Chondrocyte (in vitro differentiated cells): ENCODE measurements at regions not wholly inside any gene's neighbourhood (a gene's known extent, or its start where the extent isn't known, plus 50 kb on each side); places are given as distances from the start of the nearest gene placed in this dataset.

ENCODE experiments used
- DNase-seq: peaks from one replicate; pipeline ENCODE4 v3.0.0; 2021; ENCODE audit warnings: mixed read lengths, low spot score
- H3K27ac Mint-ChIP-seq: one replicate; pipeline ENCODE4 v1.8.0; 2021; ENCODE audit warnings: mild to moderate bottlenecking, moderate library complexity, mixed read lengths; ENCODE audit not compliant: unreplicated experiment
- H3K27me3 Mint-ChIP-seq: 2 replicates; pipeline ENCODE4 v1.8.0; 2021; ENCODE audit warnings: low read depth, mixed read lengths
- H3K36me3 Mint-ChIP-seq: 2 replicates; pipeline ENCODE4 v1.8.0; 2021; ENCODE audit warnings: low read depth, mixed read lengths
- H3K4me1 Mint-ChIP-seq: 2 replicates; pipeline ENCODE4 v1.8.0; 2021; ENCODE audit warnings: low read depth, mild to moderate bottlenecking, mixed read lengths
- H3K4me3 Mint-ChIP-seq: one replicate; pipeline ENCODE4 v1.8.0; 2021; ENCODE audit warnings: mild to moderate bottlenecking, moderate library complexity, mixed read lengths; ENCODE audit not compliant: unreplicated experiment
- H3K9me3 Mint-ChIP-seq: 2 replicates; pipeline ENCODE4 v1.8.0; 2021; ENCODE audit warnings: low read depth, mixed read lengths
- CTCF ChIP-seq: fragments of 200-600 bp; sonication (generic); IDR thresholded peaks from 2 replicates; pipeline ENCODE4 v1.5.0; 2021; ENCODE audit warnings: antibody characterized with exemption, mild to moderate bottlenecking, moderate library complexity

DNA sequence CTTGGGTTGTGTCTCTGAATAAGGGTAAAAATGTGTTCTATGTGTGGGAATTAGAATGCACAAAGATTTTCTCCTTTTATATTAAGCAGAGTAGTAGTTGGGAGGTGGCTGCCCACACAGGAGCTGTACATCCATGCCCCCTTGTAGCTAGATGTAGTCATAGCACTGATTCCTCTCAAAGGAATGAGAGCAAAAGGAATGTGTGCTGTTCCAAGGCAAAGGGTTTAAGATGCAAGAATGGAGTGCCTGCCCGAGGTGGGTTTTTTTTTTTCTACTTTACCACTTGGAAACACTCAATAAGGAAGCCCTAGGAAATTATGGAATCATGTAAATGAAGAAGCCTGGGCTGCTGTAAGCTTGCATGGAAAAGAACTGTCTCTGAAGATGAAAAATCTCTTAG lies 2183.2 kb upstream of the AGA start:
- no peaks in the 10 kb centered on the region for H3K36me3 Mint-ChIP-seq
- no peak for DNase-seq
- H3K9me3 Mint-ChIP-seq = no peaks in the 10 kb centered on the region
- H3K4me1 Mint-ChIP-seq = peaks cover 18% of the 10 kb centered on the region
- peak; percentile 63 for TF ChIP-seq CTCF
- H3K4me3 Mint-ChIP-seq = no peak overlapping the region
- peak overlapping the region; percentile 91 for H3K27ac Mint-ChIP-seq
- no peaks in the 10 kb centered on the region for H3K27me3 Mint-ChIP-seq

GRCh38 chr4:179626687-179627086 lies 2184.4 kb upstream of the AGA start:
- no peaks in the 10 kb centered on the region for H3K27me3 Mint-ChIP-seq
- TF ChIP-seq CTCF = peak; percentile 13
- H3K9me3 Mint-ChIP-seq = no peaks in the 10 kb centered on the region
- no peak overlapping the region for H3K27ac Mint-ChIP-seq
- peaks cover 23% of the 10 kb centered on the region for H3K4me1 Mint-ChIP-seq
- no peak overlapping the region for H3K4me3 Mint-ChIP-seq
- H3K36me3 Mint-ChIP-seq = no peaks in the 10 kb centered on the region
- no peak for DNase-seq

DNA sequence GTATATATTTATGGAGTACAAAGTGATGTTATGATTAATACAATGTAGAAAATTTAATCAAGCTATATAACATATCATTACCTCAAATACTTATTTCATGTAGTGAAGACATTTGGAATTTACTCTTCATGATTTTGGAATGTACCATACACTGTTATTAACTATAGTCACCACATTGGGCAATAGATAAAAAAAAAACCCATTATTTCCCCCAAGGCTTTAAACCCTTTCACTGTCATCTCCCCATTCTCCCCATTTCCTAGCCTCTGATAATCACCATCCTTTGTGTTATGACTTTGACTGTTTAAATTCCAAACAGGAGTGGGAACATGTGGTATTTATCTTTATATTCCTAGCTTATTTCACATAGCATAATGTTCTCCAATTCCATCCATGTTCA lies 2189.1 kb upstream of the AGA start:
- no peak for TF ChIP-seq CTCF
- no peaks in the 10 kb centered on the region for H3K36me3 Mint-ChIP-seq
- H3K9me3 Mint-ChIP-seq = peaks cover 4% of the 10 kb centered on the region

DNA sequence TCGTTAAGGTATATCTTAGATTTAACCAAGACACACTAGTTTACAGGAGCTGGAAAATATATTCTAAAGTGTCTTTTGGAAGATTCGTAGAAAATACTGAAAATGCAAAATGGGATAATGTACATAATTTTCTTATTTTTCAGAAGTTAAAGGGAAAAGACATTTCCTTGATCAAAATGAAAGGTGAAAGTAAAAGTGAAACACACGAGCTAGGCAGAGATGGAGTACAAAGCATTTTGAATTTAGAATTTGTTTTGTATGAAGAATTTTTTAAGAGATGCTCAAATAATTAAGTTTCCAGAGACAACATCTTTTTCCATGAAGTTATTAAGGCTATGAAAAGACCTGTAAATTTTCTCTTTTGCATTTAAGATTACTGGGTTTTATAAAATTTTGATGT lies 2192.6 kb upstream of the AGA start:
- TF ChIP-seq CTCF = no peak
- Mint-ChIP-seq H3K4me1 (peaks cover 6% of the 10 kb centered on the region), H3K36me3 (peaks cover 2% of the 10 kb centered on the region), H3K4me3 (no peak overlapping the region), H3K27ac (no peak overlapping the region), H3K27me3 (no peaks in the 10 kb centered on the region), H3K9me3 (peaks cover 19% of the 10 kb centered on the region)
- no peak for DNase-seq

More for the DNA sequence above, 2189.1 kb upstream of the AGA start:
- DNase-seq = no peak
- peaks cover 8% of the 10 kb centered on the region for H3K4me1 Mint-ChIP-seq
- no peak overlapping the region for H3K4me3 Mint-ChIP-seq
- no peak overlapping the region for H3K27ac Mint-ChIP-seq
- no peaks in the 10 kb centered on the region for H3K27me3 Mint-ChIP-seq

GRCh38 chr4:179662522-179662921 lies 2220.3 kb upstream of the AGA start:
- Mint-ChIP-seq H3K9me3 (peaks cover 13% of the 10 kb centered on the region), H3K27me3 (no peaks in the 10 kb centered on the region), H3K4me3 (no peak overlapping the region), H3K36me3 (no peaks in the 10 kb centered on the region), H3K4me1 (peaks cover 6% of the 10 kb centered on the region), H3K27ac (no peak overlapping the region)
- DNase-seq = no peak
- TF ChIP-seq CTCF = no peak
